Mesodermal cell (in vitro differentiated cells): ENCODE measurements at regions not wholly inside any gene's neighbourhood (a gene's known extent, or its start where the extent isn't known, plus 50 kb on each side); places are given as distances from the start of the nearest gene placed in this dataset.

Experiments used
- H3K27ac ChIP-seq: 2 replicates; pipeline ENCODE4 v1.7.0; 2013; ENCODE audit warnings: mild to moderate bottlenecking, low read depth, low read length, moderate library complexity; ENCODE audit not compliant: severe bottlenecking
- H3K36me3 ChIP-seq: 2 replicates; pipeline ENCODE4 v1.7.1; 2013; ENCODE audit warnings: mild to moderate bottlenecking, low read length, moderate library complexity; ENCODE audit not compliant: control insufficient read depth, insufficient read depth
- H3K4me1 ChIP-seq: one replicate; pipeline ENCODE4 v1.7.1; 2013; ENCODE audit warnings: mild to moderate bottlenecking, low read length; ENCODE audit not compliant: insufficient read depth, control insufficient read depth, poor library complexity, severe bottlenecking
- H3K4me3 ChIP-seq: 2 replicates; pipeline ENCODE4 v1.7.0; 2013; ENCODE audit warnings: low read length, control low read depth, mild to moderate bottlenecking; ENCODE audit not compliant: insufficient read depth, poor library complexity, severe bottlenecking; ENCODE audit errors: extremely low read depth
- H3K9me3 ChIP-seq: 2 replicates; pipeline ENCODE4 v1.7.1; 2013; ENCODE audit warnings: mild to moderate bottlenecking, low read length, moderate library complexity; ENCODE audit not compliant: control insufficient read depth
- WGBS, 2 experiments: methylation state at CpG; one replicate each; pipeline ENCODE4 v1.1.5; 2013; ENCODE audit warnings: missing lambda C conversion rate in 2 of 2; ENCODE audit not compliant: insufficient coverage in 2 of 2; 5-methylcytosine and 5-hydroxymethylcytosine counted together

- WGBS, 2 experiments, result 90 to 94% methylated on average over 2 of the region's 8 CpGs
- Histone ChIP-seq H3K4me3 (no peak overlapping the region), H3K4me1 (no peaks in the 10 kb centered on the region), H3K27ac (no peak overlapping the region), H3K36me3 (no peaks in the 10 kb centered on the region), H3K9me3 (no peaks in the 10 kb centered on the region)
These were observed 125.6 kb downstream of the BARHL2 start for GRCh38 chr1:90591355-90591969.

DNA sequence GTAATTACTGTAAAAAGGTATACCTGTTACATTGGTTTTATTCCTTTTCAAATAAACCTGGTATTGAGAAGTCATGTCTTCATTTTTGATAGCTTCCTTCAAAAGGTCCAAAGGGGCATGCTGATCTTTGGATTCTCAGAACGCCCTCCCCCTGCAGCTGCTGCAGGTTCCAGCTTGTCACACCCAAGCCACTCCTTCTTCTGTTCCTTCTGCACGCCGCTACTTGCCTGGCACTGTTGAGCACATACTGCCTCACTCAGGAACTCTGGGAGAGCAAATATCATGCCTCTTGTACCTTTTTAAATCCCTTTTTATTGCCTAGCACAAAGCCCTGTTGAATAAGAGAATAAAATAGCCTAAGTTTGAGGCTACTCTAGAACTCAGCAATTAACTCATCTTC is 136.9 kb downstream of the BARHL2 start:
- Histone ChIP-seq H3K27ac (no peak overlapping the region), H3K4me3 (no peak overlapping the region), H3K36me3 (no peaks in the 10 kb centered on the region), H3K4me1 (no peaks in the 10 kb centered on the region), H3K9me3 (no peaks in the 10 kb centered on the region)
- WGBS, 2 experiments, result 90 to 92% methylated on average over 3 of the region's 3 CpGs

GRCh38 chr1:90579212-90579802 is 137.8 kb downstream of the BARHL2 start:
- 100% methylated on average over 1 of the region's 3 CpGs; no CpG with 5 or more reads in 1 of the 2 experiments for WGBS, 2 experiments
- H3K9me3 ChIP-seq, result no peaks in the 10 kb centered on the region
- no peaks in the 10 kb centered on the region for H3K36me3 ChIP-seq
- H3K4me3 ChIP-seq, result no peak overlapping the region
- H3K4me1 ChIP-seq, result no peaks in the 10 kb centered on the region
- no peak overlapping the region for H3K27ac ChIP-seq

DNA sequence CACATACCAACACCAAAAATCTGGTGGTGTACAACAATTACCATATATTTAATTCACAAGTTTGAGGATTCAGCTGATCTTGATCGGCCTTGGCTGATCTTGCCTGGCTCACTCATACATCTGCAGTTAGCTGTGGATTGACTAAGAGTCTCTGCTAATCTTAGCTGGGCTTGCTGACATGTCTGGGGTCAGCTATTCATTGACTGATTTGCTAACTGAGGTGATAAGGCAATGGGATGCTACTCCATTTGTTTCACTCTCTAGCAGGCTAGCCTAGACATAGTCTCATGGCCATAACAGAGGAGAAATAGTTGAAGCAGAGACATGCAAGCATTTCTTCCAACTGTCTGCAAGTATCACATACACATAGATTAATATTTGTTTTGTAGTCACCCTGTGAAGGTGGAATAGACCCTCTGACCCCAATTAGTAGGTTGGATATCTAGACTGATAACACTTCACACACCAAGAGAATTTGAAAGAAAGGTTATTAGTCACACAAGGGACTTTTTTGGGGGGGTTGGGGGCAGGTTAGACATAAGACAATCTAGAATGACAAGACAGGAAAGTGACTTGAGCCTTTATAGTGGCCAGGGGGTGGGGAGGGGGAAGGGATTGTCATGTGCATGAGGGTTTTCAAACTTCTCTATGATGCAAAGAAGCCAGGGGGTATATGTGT is 142.3 kb downstream of the BARHL2 start:
- Histone ChIP-seq H3K4me1 (no peaks in the 10 kb centered on the region), H3K27ac (no peak overlapping the region), H3K9me3 (no peaks in the 10 kb centered on the region), H3K36me3 (no peaks in the 10 kb centered on the region), H3K4me3 (no peak overlapping the region)
- 75% methylated on average over 1 of the region's 1 CpG; no CpG with 5 or more reads in 1 of the 2 experiments for WGBS, 2 experiments

- Histone ChIP-seq H3K27ac (no peak overlapping the region), H3K36me3 (no peaks in the 10 kb centered on the region), H3K4me3 (no peak overlapping the region), H3K9me3 (no peaks in the 10 kb centered on the region), H3K4me1 (no peaks in the 10 kb centered on the region)
- WGBS, 2 experiments, result 92 to 96% methylated on average over 2 of the region's 3 CpGs
These were observed 143.4 kb downstream of the BARHL2 start for GRCh38 chr1:90573736-90574135.

- no peak overlapping the region for H3K4me3 ChIP-seq
- no peaks in the 10 kb centered on the region for H3K9me3 ChIP-seq
- WGBS, 2 experiments, result 63 to 83% methylated on average over 1 to 3 of the region's 3 CpGs
- no peak overlapping the region for H3K27ac ChIP-seq
- no peaks in the 10 kb centered on the region for H3K4me1 ChIP-seq
- H3K36me3 ChIP-seq, result no peaks in the 10 kb centered on the region
These were observed 144.7 kb downstream of the BARHL2 start for GRCh38 chr1:90572446-90572845.

DNA sequence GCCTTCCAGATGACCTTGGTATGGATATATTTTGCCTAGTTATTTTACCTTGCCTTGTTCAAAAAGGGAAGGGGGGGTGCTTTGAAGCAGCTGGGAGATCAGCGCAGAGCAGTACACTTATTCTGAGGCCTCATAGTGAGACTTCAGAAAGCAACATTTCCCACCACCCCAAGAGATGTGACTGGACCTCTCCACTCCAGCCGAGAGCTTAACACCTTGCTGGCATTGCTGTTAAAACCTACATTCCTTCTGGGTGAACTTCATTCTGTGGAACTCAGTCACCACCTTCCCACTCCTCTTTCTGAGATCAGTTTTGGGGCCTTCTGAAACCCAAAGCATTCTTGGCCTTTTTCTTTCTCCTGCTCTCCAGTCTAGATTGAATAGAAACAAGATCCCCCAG is 148.7 kb downstream of the BARHL2 start:
- H3K27ac ChIP-seq, result no peak overlapping the region
- 86% methylated on average over 1 of the region's 2 CpGs for WGBS, 2 experiments
- no peaks in the 10 kb centered on the region for H3K36me3 ChIP-seq
- no peak overlapping the region for H3K4me3 ChIP-seq
- H3K9me3 ChIP-seq, result no peaks in the 10 kb centered on the region
- no peaks in the 10 kb centered on the region for H3K4me1 ChIP-seq

- Histone ChIP-seq H3K9me3 (no peaks in the 10 kb centered on the region), H3K36me3 (no peaks in the 10 kb centered on the region), H3K4me1 (no peaks in the 10 kb centered on the region), H3K27ac (no peak overlapping the region), H3K4me3 (no peak overlapping the region)
- WGBS, 2 experiments, result no CpG with 5 or more reads among the region's 2 CpGs
These were observed 152.9 kb downstream of the BARHL2 start for GRCh38 chr1:90564164-90564563.

GRCh38 chr1:90562892-90563291 is 154.2 kb downstream of the BARHL2 start:
- Histone ChIP-seq H3K4me3 (no peak overlapping the region), H3K4me1 (peaks cover 3% of the 10 kb centered on the region), H3K36me3 (no peaks in the 10 kb centered on the region), H3K9me3 (no peaks in the 10 kb centered on the region), H3K27ac (no peak overlapping the region)
- no CpG with 5 or more reads among the region's 2 CpGs for whole genome bisulfite sequencing, 2 experiments

DNA sequence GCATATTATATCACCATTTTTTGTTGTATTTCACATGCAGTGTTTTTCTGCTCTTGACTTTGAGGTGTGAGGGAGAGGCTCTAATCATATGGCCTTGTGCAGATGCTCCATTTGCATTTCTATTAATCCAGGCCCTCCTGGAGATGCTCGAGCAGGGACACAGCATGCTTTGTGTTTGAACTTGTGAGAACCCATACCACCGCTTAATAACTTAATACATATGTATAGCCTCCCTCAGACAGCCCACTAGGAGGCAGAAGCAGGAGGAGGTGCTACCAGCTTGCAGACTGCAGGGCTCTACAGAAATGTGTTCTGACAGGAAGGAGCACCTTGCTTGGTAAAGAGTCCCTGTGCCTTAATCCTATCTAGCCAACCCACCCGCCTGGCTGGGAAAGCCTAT is 155.2 kb downstream of the BARHL2 start:
- H3K4me3 ChIP-seq, result no peak overlapping the region
- WGBS, 2 experiments, result 20% methylated on average over 1 of the region's 3 CpGs; no CpG with 5 or more reads in 1 of the 2 experiments
- H3K4me1 ChIP-seq, result peaks cover 3% of the 10 kb centered on the region
- H3K9me3 ChIP-seq, result no peaks in the 10 kb centered on the region
- H3K27ac ChIP-seq, result no peak overlapping the region
- no peaks in the 10 kb centered on the region for H3K36me3 ChIP-seq
